ENCODE measurements at regions not wholly inside any gene's neighbourhood (a gene's known extent, or its start where the extent isn't known, plus 50 kb on each side); places are given as distances from the start of the nearest gene placed in this dataset.

DNA sequence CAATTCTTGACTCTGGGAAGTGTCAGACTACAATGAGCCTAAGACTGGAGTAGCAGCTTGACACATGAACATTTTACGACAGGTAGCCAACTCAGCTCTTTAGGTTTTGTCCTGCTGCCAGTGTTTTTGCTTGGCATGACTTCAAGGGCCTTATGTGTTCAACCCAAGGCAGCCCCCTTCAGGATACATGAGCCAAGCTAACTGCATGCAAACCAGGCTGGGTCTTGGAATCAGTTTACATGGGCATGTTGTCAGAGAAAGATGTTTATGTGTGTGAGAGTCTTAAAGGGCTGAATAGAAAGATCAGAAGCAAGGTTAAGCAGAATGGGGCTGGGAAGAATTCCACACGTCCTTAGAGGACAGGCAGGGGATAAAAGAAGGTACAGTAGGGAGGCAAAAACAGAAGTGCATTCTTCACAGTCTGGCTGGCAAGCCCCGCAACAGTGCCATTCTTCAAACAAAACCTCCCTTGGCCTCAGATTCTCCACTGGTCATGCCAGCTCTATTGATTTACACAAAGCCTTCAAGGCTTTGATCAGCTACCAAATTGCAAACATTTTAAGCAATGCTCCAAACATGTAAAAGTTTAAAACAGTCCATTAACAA, 97.3 kb downstream of the NKX6-1 start:
- no peak overlapping the region for H3K27ac Mint-ChIP-seq
- no peaks in the 10 kb centered on the region for H3K4me1 Mint-ChIP-seq
- H3K27me3 Mint-ChIP-seq = peaks cover 4% of the 10 kb centered on the region
- H3K36me3 Mint-ChIP-seq (ENCODE audit: low read depth) = no peaks in the 10 kb centered on the region
- H3K4me3 Mint-ChIP-seq = no peak overlapping the region
- DNase-seq (no peak), ATAC-seq (no peak)
- H3K9me3 Mint-ChIP-seq = no peaks in the 10 kb centered on the region

DNA sequence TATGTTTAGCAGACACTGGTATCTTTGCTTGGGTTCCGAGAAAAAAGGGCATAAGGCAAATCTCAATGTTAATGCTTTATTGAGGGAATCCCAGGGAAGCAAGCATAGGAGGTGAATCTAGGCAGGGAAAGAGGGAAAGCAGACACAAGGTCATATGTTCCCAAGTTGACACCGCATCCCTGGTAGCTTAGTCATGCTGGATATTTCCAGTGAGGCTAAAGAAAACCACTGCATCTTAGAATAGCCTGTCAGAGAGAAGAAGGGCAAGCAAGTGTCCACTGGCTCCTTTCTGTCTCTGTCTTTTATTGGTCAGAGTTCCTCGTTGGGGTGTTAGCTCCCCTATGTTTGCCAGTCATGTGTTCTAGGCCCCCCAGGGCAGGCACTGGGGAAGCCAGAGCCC, 104.7 kb downstream of the NKX6-1 start:
- no peaks in the 10 kb centered on the region for H3K9me3 Mint-ChIP-seq
- DNase-seq (no peak), ATAC-seq (no peak)
- no peak overlapping the region for H3K4me3 Mint-ChIP-seq
- H3K4me1 Mint-ChIP-seq = no peaks in the 10 kb centered on the region
- H3K27ac Mint-ChIP-seq = no peak overlapping the region
- H3K36me3 Mint-ChIP-seq (ENCODE audit: low read depth) = no peaks in the 10 kb centered on the region
- H3K27me3 Mint-ChIP-seq = peaks cover 1% of the 10 kb centered on the region

DNA sequence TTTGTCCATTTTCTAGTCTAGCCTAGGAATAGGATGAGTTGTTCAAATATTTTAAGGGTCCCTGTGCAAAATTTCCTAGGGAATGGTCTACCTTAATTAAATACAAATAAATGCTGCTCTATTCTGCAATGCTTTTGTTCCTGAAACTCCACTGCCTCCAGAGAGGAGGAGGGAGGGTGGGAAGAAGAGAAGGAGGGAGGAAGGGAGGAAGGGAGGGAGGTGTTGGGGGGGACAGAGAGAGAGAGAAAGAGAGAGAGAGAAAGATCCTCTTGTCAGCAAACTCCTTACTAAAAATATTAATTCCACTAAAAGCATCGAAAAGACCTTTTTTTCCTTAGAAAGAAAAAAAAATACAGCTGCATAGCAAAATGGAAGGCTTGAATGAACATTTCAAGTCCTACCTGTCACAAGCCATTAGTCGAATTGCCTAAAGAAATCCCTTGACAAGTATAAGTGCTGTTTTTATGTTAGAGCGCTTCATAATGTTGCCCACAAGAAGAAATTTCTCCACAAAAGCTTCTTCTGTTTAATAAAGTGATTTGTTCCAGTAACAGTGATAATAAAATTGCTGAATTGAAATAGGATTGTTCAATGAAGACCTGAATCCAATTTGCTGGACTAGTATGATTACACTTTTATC, 106.0 kb downstream of the NKX6-1 start:
- Mint-ChIP-seq H3K27ac (no peak overlapping the region), H3K27me3 (peaks cover 1% of the 10 kb centered on the region), H3K4me3 (no peak overlapping the region), H3K4me1 (no peaks in the 10 kb centered on the region), H3K36me3 (ENCODE audit: low read depth) (no peaks in the 10 kb centered on the region), H3K9me3 (no peaks in the 10 kb centered on the region)
- ATAC-seq = no peak
- no peak for DNase-seq

DNA sequence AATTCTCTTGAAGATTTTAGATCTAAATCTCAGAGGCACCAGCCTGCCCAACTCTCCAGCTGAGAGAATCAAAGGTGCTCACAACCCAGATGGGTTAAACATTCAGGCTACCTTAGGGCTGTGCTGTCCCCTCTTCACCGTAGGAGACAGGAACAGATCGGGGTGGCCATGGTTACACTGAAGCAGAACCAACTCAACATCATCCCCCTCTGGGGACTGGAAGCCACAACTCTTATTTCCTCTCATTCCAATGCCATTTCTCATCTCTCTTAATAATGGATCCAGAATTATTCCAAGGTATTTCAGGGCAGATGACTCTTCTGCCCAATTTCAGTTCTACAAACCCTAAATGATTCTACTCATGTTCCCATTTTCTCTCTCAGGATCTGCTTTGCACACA, 109.7 kb downstream of the NKX6-1 start:
- Mint-ChIP-seq H3K36me3 (ENCODE audit: low read depth) (no peaks in the 10 kb centered on the region), H3K27ac (no peak overlapping the region), H3K4me1 (no peaks in the 10 kb centered on the region), H3K9me3 (no peaks in the 10 kb centered on the region), H3K27me3 (peaks cover 1% of the 10 kb centered on the region), H3K4me3 (no peak overlapping the region)
- DNase-seq (no peak), ATAC-seq (no peak)

DNA sequence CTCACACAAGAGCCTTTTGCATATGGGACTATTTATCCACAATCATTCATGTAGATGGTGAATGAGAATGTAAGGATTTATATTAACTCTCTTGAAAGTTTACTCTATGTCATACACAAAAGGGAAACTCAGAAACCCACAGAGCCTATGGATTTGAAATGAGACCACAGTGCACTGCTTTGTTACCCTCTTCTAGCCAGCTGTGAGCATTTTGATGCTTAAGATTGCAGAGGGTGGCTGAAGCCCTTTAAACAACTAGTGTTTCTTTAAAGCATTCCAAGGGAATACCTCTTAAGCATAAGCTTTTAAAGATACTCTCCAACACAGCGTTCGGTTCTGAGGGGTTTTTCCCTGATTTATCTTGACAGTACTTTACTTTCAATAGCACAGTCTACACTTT, 113.9 kb downstream of the NKX6-1 start:
- Mint-ChIP-seq H3K4me3 (no peak overlapping the region), H3K9me3 (no peaks in the 10 kb centered on the region), H3K4me1 (no peaks in the 10 kb centered on the region), H3K36me3 (ENCODE audit: low read depth) (no peaks in the 10 kb centered on the region), H3K27ac (no peak overlapping the region), H3K27me3 (peaks cover 2% of the 10 kb centered on the region)
- no peak for ATAC-seq
- DNase-seq = no peak

DNA sequence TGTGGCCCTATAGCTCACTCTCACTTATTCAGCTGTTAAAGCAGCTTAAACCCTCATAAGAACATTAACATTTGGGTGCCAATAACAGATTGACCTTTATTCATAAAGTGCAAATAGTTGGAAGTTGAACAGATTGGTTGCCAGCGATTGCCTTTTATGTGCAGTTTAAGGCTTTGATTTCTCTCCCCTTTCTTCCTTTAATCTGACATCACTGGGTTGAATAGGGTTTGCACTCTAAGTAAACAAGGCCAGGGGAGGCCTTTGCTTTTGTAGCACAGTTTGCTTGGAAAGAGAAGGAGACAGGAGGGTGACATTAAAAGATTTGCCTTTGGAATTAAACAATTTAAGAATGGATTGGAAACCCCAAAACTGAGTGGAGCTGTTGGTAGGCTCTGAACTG, 114.3 kb downstream of the NKX6-1 start:
- no peak overlapping the region for H3K4me3 Mint-ChIP-seq
- no peaks in the 10 kb centered on the region for H3K36me3 Mint-ChIP-seq (ENCODE audit: low read depth)
- H3K27ac Mint-ChIP-seq = no peak overlapping the region
- peaks cover 3% of the 10 kb centered on the region for H3K27me3 Mint-ChIP-seq
- ATAC-seq (no peak), DNase-seq (no peak)
- no peaks in the 10 kb centered on the region for H3K4me1 Mint-ChIP-seq
- H3K9me3 Mint-ChIP-seq = no peaks in the 10 kb centered on the region

DNA sequence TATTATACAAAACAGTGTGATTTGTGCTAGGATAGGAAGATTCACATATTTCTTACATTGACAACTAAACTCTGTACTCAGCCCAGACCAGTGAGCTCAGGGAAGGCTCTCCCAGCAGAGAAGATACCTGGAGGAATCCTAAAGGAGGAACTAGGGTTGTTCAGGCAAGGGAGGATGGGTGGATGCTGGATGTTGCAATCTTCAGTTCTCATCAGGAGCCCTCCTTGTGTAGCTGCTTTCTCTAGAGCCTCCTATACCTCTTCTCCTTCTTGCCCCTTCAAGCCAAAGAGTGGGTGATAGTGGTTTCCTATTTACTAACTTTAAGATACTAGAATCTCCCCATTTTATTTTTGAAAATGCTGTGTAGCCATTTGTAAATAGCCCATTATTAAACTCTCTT, 117.3 kb downstream of the NKX6-1 start:
- no peak for ATAC-seq

DNA sequence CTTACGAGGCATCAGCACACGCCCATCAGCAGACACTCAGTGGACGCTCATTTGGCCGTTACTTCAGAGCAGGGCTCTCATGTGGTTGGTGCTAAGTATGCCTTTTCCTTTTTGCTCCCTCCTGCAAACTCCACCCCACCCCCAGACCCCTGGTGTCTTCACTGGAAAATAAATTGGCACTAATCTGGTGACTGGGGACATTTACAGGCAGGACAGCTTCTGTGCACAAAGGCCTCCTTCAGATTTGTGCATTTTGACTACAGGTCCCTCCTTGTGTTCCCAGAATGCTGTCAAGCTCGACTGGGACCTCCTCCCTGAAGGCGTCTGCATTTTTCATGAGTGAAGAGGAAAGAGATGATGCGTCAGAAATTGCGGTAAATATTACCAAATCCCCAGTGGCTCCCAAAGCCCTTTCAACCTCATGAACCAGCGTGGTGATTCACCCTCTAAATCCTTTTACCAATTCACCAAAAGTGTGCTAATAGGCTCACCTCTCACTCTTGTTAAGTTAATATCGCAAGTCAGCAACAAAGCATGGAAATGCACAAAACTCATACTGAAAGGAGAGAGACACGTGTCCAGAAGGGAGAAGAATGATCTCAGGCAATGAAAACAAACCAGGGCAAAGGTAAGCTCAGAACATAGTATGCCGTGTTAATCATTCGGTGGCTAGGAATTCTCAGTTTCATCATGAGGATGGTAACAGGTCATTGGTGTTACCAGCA, 119.0 kb downstream of the NKX6-1 start:
- no peaks in the 10 kb centered on the region for H3K4me1 Mint-ChIP-seq
- no peak overlapping the region for H3K4me3 Mint-ChIP-seq
- H3K36me3 Mint-ChIP-seq (ENCODE audit: low read depth) = no peaks in the 10 kb centered on the region
- DNase-seq = no peak
- peaks cover 12% of the 10 kb centered on the region for H3K27me3 Mint-ChIP-seq
- no peak for ATAC-seq
- H3K27ac Mint-ChIP-seq = no peak overlapping the region
- no peaks in the 10 kb centered on the region for H3K9me3 Mint-ChIP-seq

More for the DNA sequence above, 117.3 kb downstream of the NKX6-1 start:
- H3K27me3 Mint-ChIP-seq = peaks cover 12% of the 10 kb centered on the region
- no peaks in the 10 kb centered on the region for H3K9me3 Mint-ChIP-seq
- no peak overlapping the region for H3K27ac Mint-ChIP-seq
- no peaks in the 10 kb centered on the region for H3K4me1 Mint-ChIP-seq
- no peaks in the 10 kb centered on the region for H3K36me3 Mint-ChIP-seq (ENCODE audit: low read depth)
- no peak for DNase-seq
- no peak overlapping the region for H3K4me3 Mint-ChIP-seq

DNA sequence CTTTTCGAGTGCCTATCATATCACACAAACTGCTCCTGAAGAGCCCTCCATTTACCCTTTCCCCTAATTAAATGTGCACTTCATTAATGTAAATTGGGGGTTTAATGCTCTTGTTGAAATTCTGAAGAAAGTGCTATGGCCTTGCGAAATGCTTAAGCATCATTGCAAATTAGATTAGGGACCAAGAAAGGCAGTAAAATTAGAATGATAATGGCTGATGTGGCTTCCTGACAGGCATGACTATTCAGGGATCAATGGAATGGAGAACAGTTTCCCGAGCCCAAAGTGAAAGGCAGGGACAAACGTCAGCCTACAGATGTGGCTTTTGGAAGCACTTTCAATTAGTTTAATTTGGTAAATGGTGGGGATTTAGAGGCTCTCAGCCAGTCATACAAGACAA, 120.1 kb downstream of the NKX6-1 start:
- Mint-ChIP-seq H3K27ac (no peak overlapping the region), H3K9me3 (no peaks in the 10 kb centered on the region), H3K36me3 (ENCODE audit: low read depth) (no peaks in the 10 kb centered on the region), H3K4me1 (no peaks in the 10 kb centered on the region), H3K4me3 (no peak overlapping the region), H3K27me3 (peaks cover 12% of the 10 kb centered on the region)
- no peak for DNase-seq
- no peak for ATAC-seq

DNA sequence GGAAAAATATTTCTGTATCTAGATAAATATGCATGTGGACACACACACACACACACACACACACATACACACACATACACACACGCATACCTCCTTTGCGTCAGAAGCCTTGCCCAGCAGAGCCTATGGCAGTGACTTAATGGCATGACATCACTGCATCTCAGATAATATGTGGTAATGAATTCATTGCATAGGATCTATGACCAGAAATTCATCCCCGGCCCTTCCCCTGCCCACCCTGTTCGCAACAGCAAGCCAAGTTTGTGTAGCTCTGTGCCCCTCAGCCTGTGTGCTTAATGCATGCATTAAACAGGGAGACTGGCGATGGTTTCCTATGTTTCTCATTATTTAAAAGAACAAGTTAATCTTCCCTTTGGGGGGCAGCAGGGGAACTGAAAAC, 120.7 kb downstream of the NKX6-1 start:
- Mint-ChIP-seq H3K27me3 (peaks cover 12% of the 10 kb centered on the region), H3K9me3 (no peaks in the 10 kb centered on the region), H3K27ac (no peak overlapping the region), H3K36me3 (ENCODE audit: low read depth) (no peaks in the 10 kb centered on the region), H3K4me3 (no peak overlapping the region), H3K4me1 (no peaks in the 10 kb centered on the region)
- no peak for DNase-seq
- no peak for ATAC-seq

DNA sequence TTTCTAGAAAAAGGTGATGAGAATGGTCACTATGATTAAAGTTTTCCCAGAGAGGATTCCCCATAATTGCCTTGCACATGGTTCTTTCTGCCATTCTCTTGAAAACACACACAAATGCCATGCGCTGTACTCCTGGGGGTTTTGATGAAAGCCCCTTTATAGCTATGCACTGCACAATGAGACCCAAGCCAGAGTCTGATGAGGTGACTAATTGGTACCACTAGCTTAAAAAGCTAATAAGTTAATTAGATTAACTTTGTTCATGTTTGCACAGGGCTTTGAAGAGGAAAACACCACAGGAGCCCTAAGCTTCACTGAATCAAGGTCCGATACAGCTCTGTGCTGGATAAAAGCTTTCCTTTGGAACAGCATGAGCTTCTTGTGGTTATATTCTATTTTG, 132.2 kb downstream of the NKX6-1 start:
- H3K27me3 Mint-ChIP-seq = no peaks in the 10 kb centered on the region
- H3K4me3 Mint-ChIP-seq = no peak overlapping the region
- no peak for DNase-seq
- H3K27ac Mint-ChIP-seq = no peak overlapping the region
- ATAC-seq = no peak
- no peaks in the 10 kb centered on the region for H3K4me1 Mint-ChIP-seq
- no peaks in the 10 kb centered on the region for H3K36me3 Mint-ChIP-seq (ENCODE audit: low read depth)
- peaks cover 1% of the 10 kb centered on the region for H3K9me3 Mint-ChIP-seq

DNA sequence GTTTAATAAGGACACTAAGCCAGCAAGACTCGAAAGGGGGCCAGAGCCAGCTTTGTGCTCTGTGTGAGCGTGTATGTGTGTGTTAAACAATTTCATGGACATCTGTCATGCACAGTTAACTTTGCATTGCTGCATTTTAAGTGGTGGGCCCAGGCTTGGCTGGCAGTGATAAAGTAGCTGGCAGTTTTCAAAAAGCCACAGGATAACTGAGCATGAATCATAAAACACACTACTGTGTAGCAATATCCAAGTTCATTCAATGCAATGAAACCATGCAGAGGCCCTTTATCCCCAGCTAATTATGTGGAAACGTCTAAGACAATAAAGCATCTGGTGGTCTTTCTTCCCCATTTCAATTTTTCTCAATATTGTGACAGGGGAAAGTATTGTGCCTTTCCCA, 132.9 kb downstream of the NKX6-1 start:
- peaks cover 4% of the 10 kb centered on the region for H3K9me3 Mint-ChIP-seq

DNA sequence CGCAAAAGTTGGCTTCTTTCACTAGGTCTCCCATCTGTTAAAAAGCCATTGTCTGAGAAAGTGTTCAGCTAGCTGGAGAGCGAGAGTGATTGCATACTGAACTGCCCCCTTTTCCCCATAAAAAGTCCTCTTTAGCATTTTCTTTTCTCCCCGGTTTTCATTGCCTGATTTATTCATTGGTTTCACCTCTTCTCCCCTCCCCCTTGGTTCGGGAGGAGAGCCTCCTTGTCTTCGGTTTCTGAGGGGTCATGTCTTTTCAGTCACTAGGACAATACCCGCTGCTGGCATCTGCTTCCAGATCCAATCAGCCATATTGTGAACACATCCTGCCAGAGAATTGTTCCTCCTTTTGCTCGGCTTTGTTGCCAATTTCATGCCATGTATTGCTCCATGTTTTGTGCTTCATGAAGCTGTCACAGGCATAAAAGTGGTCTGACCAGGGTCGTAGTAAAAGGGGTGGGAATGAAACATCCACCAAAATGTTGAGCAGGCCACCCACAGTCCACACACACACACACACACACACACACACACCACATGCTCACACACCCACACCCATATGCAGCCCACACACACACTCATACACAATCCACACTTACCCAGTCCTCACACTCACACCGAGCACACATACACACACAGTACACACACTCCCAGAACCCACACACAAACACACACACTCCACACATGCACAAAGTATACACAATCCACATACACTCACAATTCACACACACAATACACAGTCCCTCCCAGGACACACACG, 136.0 kb downstream of the NKX6-1 start:
- H3K27ac Mint-ChIP-seq = no peak overlapping the region
- no peak overlapping the region for H3K4me3 Mint-ChIP-seq
- no peaks in the 10 kb centered on the region for H3K27me3 Mint-ChIP-seq
- H3K9me3 Mint-ChIP-seq = peaks cover 4% of the 10 kb centered on the region
- no peak for ATAC-seq
- no peaks in the 10 kb centered on the region for H3K36me3 Mint-ChIP-seq (ENCODE audit: low read depth)
- no peak for DNase-seq
- no peaks in the 10 kb centered on the region for H3K4me1 Mint-ChIP-seq

More for the DNA sequence above, 132.9 kb downstream of the NKX6-1 start:
- no peak for ATAC-seq
- no peaks in the 10 kb centered on the region for H3K27me3 Mint-ChIP-seq
- no peaks in the 10 kb centered on the region for H3K4me1 Mint-ChIP-seq
- no peak for DNase-seq
- H3K36me3 Mint-ChIP-seq (ENCODE audit: low read depth) = no peaks in the 10 kb centered on the region
- H3K27ac Mint-ChIP-seq = no peak overlapping the region
- H3K4me3 Mint-ChIP-seq = no peak overlapping the region

DNA sequence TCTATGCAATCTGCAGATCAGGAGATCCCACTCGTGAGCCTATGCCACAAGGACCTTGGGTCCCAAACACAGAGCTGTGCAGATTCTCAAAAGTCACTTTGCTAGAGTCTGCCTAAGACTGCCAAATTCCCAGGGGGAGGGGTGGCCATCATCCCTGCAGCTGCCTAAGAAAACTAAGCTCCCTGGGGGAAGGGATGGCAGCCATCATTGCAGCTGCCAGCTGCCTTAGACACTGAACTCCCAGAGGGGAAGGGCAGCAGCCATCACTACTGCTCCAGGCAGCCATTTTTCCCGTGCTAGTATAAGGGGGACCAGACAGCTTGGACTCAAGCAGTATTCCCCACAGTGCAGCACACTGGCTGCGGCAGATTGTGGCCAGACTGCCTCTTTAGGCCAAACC, 156.9 kb downstream of the NKX6-1 start:
- no peak for ATAC-seq
- H3K4me3 Mint-ChIP-seq = no peak overlapping the region
- peaks cover 30% of the 10 kb centered on the region for H3K9me3 Mint-ChIP-seq
- no peaks in the 10 kb centered on the region for H3K27me3 Mint-ChIP-seq
- no peak for DNase-seq
- H3K4me1 Mint-ChIP-seq = no peaks in the 10 kb centered on the region
- H3K27ac Mint-ChIP-seq = no peak overlapping the region
- no peaks in the 10 kb centered on the region for H3K36me3 Mint-ChIP-seq (ENCODE audit: low read depth)

DNA sequence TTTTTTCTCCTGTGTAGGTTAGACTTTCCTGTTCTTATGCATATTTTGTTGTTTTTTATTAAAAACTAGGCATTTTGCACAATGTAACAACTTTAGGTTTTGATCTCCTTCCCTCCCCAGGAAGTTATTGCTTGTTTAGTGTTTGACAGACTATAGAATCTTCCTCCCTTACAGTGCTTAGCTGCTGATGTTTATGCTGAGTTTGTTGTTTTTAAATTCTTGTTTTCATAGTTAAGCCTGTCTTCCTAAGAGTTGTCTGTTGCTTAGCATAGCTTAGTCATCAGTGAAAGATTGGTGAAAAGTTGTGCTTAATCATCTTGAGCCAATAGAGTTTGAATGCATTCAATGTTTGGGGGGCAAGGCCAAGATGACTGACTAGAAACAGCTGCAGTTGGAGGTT, 157.5 kb downstream of the NKX6-1 start:
- no peaks in the 10 kb centered on the region for H3K27me3 Mint-ChIP-seq
- no peak for ATAC-seq
- DNase-seq = no peak
- no peak overlapping the region for H3K4me3 Mint-ChIP-seq
- H3K4me1 Mint-ChIP-seq = no peaks in the 10 kb centered on the region
- peaks cover 30% of the 10 kb centered on the region for H3K9me3 Mint-ChIP-seq
- H3K27ac Mint-ChIP-seq = no peak overlapping the region
- H3K36me3 Mint-ChIP-seq (ENCODE audit: low read depth) = no peaks in the 10 kb centered on the region

All from activated naive CD8-positive, alpha-beta T cell treated with anti-CD3 and anti-CD28 coated beads, Interleukin-2, amount 50 U/mL, for 24 hours (primary cell).